GM12872 (cell line): ENCODE measurements at regions not wholly inside any gene's neighbourhood (a gene's known extent, or its start where the extent isn't known, plus 50 kb on each side); places are given as distances from the start of the nearest gene placed in this dataset.

ENCODE experiments used
- TF ChIP-seq, protein P1 (sequence below): IDR thresholded peaks from 3 replicates; pipeline ENCODE4 v1.5.1; 2011; ENCODE audit warnings: low read depth, mild to moderate bottlenecking, low read length, moderate library complexity; ENCODE audit not compliant: insufficient read depth

DNA sequence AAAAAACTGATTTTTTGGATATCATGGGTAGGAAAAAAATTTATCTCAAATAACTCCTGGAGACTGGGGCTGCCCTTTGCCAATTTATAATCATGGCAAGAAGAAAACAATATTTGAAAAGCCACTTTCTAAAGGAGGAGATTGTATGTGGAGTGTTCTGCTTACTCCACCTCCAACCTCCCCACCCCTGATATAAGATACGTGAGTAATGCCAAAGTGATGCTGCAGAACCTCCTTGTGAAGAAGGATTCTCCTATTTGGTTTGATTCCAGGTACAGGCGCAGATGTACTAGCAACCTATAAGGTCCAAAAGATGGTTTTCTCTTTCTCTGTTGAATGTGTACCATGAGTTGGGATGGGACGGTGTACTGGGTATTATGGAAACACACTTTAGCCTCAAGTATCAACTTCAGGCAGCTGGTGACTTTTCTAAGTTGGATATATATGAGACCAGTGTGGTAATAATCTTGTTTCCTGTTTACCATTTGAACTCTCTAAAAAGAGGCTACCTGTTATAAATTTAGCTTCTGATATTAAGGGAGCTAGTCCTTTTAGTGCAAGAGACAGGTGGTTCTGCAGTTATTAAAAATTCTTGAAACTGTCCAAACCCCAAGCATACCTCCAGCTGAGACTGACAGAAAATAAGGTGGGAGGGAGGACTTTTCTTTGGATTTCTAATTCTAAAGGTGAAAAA is 724.0 kb upstream of the MIR17HG start:
- TF ChIP-seq, protein P1, sequence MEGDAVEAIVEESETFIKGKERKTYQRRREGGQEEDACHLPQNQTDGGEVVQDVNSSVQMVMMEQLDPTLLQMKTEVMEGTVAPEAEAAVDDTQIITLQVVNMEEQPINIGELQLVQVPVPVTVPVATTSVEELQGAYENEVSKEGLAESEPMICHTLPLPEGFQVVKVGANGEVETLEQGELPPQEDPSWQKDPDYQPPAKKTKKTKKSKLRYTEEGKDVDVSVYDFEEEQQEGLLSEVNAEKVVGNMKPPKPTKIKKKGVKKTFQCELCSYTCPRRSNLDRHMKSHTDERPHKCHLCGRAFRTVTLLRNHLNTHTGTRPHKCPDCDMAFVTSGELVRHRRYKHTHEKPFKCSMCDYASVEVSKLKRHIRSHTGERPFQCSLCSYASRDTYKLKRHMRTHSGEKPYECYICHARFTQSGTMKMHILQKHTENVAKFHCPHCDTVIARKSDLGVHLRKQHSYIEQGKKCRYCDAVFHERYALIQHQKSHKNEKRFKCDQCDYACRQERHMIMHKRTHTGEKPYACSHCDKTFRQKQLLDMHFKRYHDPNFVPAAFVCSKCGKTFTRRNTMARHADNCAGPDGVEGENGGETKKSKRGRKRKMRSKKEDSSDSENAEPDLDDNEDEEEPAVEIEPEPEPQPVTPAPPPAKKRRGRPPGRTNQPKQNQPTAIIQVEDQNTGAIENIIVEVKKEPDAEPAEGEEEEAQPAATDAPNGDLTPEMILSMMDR = no peak

DNA sequence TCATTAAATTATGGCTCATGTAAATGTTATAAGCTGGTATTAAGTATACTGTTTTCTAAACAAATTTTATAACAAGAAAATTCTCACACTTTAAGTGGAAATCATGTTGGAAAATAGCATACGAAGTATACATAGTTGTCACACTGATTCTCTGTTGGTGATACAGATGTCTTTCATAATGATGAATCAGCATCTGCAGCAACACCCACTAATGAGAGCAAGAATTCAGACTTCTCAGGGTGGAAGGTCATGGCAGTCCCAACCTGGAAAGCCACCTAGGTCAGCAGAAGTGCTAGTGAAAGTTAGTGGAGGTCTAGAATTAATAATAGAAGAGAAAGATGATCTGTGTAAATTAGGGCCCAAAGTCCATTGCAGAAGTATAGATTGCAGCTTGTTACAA is 719.7 kb upstream of the MIR17HG start:
- TF ChIP-seq, protein P1 = no peak

DNA sequence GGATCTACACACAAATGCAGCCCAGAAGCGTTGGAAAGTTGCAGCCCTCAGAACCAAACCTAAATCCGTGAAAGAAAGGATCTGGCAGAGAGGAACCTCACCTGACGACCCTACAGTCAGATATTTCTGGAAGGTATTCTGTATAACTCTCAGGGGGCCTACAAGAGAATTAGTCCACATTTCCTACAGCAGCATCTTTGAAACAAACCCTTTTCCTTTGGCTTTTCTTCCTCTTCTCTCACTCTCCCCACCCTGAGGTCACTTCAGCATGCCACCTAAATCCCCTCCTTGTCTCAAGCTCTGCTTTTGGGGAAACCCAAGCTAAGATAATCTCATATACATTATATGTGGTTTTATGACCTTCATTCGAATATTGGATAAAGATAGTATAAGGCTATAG is 719.0 kb upstream of the MIR17HG start:
- TF ChIP-seq, protein P1 = no peak

DNA sequence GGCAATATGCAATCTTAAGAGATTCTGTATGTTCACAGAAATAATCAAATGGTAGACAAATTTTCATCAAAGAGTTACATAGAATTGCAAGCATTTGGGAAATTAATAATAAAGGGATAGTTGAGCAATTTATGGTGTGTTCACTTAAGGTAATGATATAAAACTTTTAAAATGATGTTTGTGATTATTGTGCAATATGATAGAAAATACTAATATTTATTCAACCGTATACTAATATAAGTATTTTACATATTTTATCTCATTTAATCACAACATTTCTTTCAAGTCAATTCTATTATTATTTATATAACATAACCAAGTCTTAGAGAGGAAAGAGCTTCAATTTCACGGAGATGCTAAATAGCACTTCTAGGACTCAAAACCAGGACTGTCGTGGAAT is 716.8 kb upstream of the MIR17HG start:
- TF ChIP-seq, protein P1 = no peak

DNA sequence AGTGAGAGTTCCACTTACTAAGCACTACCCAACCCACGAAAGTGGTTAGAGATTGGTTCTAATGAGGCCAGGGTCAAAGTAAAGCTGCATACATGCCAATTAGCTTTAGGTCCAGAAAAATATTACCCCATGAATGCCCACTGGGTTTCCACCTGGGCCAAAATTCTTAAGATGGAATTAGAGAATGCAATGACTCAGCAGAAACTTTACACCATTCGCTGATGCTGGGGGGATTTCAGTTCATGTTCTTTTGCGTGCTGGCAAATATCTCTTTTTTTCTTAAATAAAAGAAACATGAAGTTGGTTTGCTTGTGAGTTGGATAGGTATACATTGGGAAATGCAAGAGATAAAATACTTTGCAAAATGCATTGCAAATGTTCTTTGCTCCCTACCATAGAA is 715.3 kb upstream of the MIR17HG start:
- TF ChIP-seq, protein P1 = no peak

DNA sequence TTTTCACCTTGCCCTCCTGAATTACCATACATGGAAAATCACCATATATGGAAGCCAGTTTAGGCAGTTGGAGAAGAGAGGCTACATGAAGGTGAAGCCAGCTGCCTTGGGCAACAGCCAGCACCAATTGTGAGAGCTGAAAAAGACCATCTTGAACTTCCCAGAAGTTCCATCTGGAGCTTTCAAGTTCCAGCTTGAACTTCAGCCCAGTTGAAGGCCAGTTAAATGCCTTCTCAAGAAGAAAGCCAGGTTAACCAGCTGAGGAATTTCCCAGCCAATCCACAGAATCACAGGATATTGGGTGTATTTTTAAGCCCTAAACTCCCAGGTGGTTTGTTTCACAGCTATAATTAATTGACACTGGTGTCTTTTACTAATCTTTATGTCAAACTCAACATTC is 713.6 kb upstream of the MIR17HG start:
- TF ChIP-seq, protein P1 = no peak

DNA sequence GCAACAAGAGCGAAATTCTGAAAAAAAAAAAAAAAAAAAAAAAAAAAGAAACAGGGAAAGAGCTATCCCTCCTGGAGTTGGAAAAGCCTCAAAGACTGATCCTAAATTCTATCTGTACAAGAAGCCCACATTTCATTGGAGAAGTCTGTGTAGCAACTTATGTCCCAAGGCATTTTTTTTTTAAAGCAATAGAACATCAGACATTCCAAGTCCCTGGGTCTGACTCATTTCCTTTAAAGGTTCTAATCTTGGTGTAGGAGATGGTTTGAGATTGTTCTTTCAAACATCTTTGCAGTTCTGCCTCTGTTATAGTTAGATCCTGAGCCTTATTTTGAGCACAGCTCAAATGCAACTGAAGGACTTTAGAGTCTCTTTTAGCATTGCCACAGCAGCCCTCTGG is 706.5 kb upstream of the MIR17HG start:
- TF ChIP-seq, protein P1 = no peak
